HepG2 (cell line): ENCODE measurements at regions not wholly inside any gene's neighbourhood (a gene's known extent, or its start where the extent isn't known, plus 50 kb on each side); places are given as distances from the start of the nearest gene placed in this dataset.

Source experiments
- ARNT ChIP-seq: fragments of 450-650 bp; IDR thresholded peaks from 2 replicates; pipeline ENCODE4 v1.6.1; 2017
- ATF5 ChIP-seq: sonication (generic); formaldehyde crosslinking; IDR thresholded peaks from 2 replicates; pipeline ENCODE4 v1.4.0; 2020; ENCODE audit warnings: mild to moderate bottlenecking, low read depth, missing genetic modification reagents
- HNF1A ChIP-seq, 2 experiments: sonication (generic) in 1 of 2; formaldehyde crosslinking in 1 of 2; IDR thresholded peaks; 2 replicates each; pipeline versions ENCODE4 v1.4.0 to v1.6.1; 2016 to 2020; ENCODE audit warnings: borderline replicate concordance in 1 of 2, low read depth in 1 of 2, mild to moderate bottlenecking in 1 of 2, missing genetic modification reagents in 1 of 2
- MXD1 ChIP-seq: sonication (generic); formaldehyde crosslinking; IDR thresholded peaks from 2 replicates; pipeline ENCODE4 v1.4.0; 2020; ENCODE audit warnings: mild to moderate bottlenecking, missing genetic modification reagents
- MYPOP ChIP-seq: sonication (generic); formaldehyde crosslinking; IDR thresholded peaks from 2 replicates; pipeline ENCODE4 v1.8.1; 2023; ENCODE audit warnings: mild to moderate bottlenecking, moderate library complexity, missing genetic modification reagents
- NR2F2 ChIP-seq: IDR thresholded peaks from 2 replicates; pipeline ENCODE4 v1.6.1; 2012; ENCODE audit warnings: low read depth, inconsistent platforms, borderline replicate concordance
- RBM39 ChIP-seq: fragments of 200-400 bp; formaldehyde crosslinking; IDR thresholded peaks from one replicate; pipeline ENCODE4 v1.6.1; 2018; ENCODE audit warnings: antibody characterized with exemption, mild to moderate bottlenecking, low read depth, low read length; ENCODE audit not compliant: poor library complexity, severe bottlenecking
- RFXAP ChIP-seq: sonication (generic); formaldehyde crosslinking; IDR thresholded peaks from 2 replicates; pipeline ENCODE4 v1.4.0; 2020; ENCODE audit warnings: missing genetic modification reagents, borderline replicate concordance
- TBL1XR1 ChIP-seq: fragments of 150-350 bp; IDR thresholded peaks from 2 replicates; pipeline ENCODE4 v1.6.1; 2014; ENCODE audit warnings: borderline replicate concordance, low read length; ENCODE audit not compliant: partially characterized antibody
- ZBTB7A ChIP-seq: sonication (generic); formaldehyde crosslinking; IDR thresholded peaks from 2 replicates; pipeline ENCODE4 v1.8.0; 2022; ENCODE audit warnings: mild to moderate bottlenecking, missing genetic modification reagents
- ZC3H13 ChIP-seq: sonication (generic); formaldehyde crosslinking; IDR thresholded peaks from 2 replicates; pipeline ENCODE4 v1.8.1; 2023; ENCODE audit warnings: mild to moderate bottlenecking, missing genetic modification reagents, moderate library complexity
- ZNF678 ChIP-seq: sonication (generic); formaldehyde crosslinking; IDR thresholded peaks from 2 replicates; pipeline ENCODE4 v1.4.0; 2020; ENCODE audit warnings: mild to moderate bottlenecking, missing genetic modification reagents
- ZNF737 ChIP-seq: sonication (generic); formaldehyde crosslinking; IDR thresholded peaks from 2 replicates; pipeline ENCODE4 v1.5.0; 2020; ENCODE audit warnings: missing genetic modification reagents, mild to moderate bottlenecking, borderline replicate concordance
- TF ChIP-seq, protein P1 (sequence below): sonication (generic); formaldehyde crosslinking; IDR thresholded peaks from 2 replicates; pipeline ENCODE4 v1.8.1; 2023; ENCODE audit warnings: missing genetic modification reagents, mild to moderate bottlenecking, borderline replicate concordance
- TF ChIP-seq, protein P2 (sequence below): sonication (generic); formaldehyde crosslinking; IDR thresholded peaks from 2 replicates; pipeline ENCODE4 v1.5.0; 2020; ENCODE audit warnings: missing genetic modification reagents
- TF ChIP-seq, protein P3 (sequence below): sonication (generic); formaldehyde crosslinking; IDR thresholded peaks from 2 replicates; pipeline ENCODE4 v1.4.0; 2020; ENCODE audit warnings: mild to moderate bottlenecking, missing genetic modification reagents
- TF ChIP-seq, protein P4 (sequence below): sonication (generic); formaldehyde crosslinking; IDR thresholded peaks from 2 replicates; pipeline ENCODE4 v1.8.0; 2023; ENCODE audit warnings: mild to moderate bottlenecking, missing genetic modification reagents

DNA sequence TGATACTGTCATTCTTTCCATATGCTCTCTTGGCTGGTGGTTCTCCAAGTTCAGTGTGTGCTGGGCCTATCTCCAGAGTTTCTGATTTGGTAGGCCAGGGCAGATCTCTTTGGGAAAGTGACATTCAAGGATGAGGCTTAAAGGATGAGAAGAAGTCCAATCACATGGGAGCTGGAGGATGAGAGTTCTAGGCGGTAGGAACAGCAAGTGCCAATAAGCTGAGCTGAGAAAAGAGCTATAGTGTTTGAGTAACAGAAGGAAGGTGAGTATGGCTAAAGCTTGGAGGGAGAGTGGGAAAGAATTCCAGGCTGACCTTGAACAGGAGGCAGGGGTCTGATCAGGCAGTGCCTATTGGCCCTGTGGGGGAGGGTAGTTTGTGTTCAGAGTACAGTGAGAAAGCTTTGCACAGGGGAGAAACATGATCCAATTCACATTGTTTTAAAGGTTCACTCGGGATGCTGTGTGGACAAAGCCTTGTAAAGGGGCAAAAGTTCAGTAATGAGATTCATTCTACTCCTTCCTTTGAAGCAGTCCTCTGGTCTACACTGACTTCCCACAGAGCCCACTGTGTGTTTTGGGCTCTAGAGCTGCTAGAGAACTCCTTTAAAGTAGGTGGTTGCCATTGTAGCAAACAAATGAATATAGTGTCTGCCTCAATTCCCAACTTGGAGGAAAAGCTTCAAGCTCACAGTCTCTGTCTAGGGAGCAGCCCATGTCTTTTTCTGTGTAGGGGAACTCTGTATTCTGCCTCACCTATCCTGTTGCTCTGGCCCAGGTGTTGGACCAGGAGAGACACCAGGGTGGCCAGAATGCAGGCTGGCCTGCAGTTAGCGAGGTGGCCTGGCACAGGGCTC is 81.8 kb downstream of the FASTKD2 start (continued):
- TF ChIP-seq ATF5 (CRISPR knock-in tag) (no peak), RFXAP (CRISPR knock-in tag) (peak; percentile 25; the same call in 1 of the 2 replicates), NR2F2 (peak; percentile 68), RBM39 (no peak), ARNT (no peak), ZNF678 (CRISPR knock-in tag) (0 out of 2 replicates have a peak, but pooled peaks have one; percentile 16), ZC3H13 (CRISPR knock-in tag) (no peak), MXD1 (CRISPR knock-in tag) (no peak; the same call in 1 of the 2 replicates), ZNF737 (CRISPR knock-in tag) (no peak), HNF1A (IDR thresholded peaks at IDR 0.05; ENCODE audit: low read depth) (no peak), HNF1A (CRISPR knock-in tag; IDR thresholded peaks at IDR 0.05; ENCODE audit: borderline replicate concordance) (peak; percentile 43; the same call in 1 of the 2 replicates), TBL1XR1 (peak; percentile 38), ZBTB7A (CRISPR knock-in tag) (peak; percentile 89), MYPOP (CRISPR knock-in tag) (no peak)
- TF ChIP-seq, protein P1, sequence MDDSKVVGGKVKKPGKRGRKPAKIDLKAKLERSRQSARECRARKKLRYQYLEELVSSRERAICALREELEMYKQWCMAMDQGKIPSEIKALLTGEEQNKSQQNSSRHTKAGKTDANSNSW (CRISPR knock-in tag) = no peak
- TF ChIP-seq, protein P2, sequence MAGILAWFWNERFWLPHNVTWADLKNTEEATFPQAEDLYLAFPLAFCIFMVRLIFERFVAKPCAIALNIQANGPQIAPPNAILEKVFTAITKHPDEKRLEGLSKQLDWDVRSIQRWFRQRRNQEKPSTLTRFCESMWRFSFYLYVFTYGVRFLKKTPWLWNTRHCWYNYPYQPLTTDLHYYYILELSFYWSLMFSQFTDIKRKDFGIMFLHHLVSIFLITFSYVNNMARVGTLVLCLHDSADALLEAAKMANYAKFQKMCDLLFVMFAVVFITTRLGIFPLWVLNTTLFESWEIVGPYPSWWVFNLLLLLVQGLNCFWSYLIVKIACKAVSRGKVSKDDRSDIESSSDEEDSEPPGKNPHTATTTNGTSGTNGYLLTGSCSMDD = no peak
- TF ChIP-seq, protein P3, sequence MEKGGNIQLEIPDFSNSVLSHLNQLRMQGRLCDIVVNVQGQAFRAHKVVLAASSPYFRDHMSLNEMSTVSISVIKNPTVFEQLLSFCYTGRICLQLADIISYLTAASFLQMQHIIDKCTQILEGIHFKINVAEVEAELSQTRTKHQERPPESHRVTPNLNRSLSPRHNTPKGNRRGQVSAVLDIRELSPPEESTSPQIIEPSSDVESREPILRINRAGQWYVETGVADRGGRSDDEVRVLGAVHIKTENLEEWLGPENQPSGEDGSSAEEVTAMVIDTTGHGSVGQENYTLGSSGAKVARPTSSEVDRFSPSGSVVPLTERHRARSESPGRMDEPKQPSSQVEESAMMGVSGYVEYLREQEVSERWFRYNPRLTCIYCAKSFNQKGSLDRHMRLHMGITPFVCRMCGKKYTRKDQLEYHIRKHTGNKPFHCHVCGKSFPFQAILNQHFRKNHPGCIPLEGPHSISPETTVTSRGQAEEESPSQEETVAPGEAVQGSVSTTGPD (CRISPR knock-in tag) = no peak
- TF ChIP-seq, protein P4, sequence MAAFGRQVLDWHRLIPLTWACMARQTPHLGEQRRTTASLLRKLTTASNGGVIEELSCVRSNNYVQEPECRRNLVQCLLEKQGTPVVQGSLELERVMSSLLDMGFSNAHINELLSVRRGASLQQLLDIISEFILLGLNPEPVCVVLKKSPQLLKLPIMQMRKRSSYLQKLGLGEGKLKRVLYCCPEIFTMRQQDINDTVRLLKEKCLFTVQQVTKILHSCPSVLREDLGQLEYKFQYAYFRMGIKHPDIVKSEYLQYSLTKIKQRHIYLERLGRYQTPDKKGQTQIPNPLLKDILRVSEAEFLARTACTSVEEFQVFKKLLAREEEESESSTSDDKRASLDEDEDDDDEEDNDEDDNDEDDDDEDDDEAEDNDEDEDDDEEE (CRISPR knock-in tag) = no peak
